ENCODE measurements at regions not wholly inside any gene's neighbourhood (a gene's known extent, or its start where the extent isn't known, plus 50 kb on each side); places are given as distances from the start of the nearest gene placed in this dataset.

- 82% methylated on average over 3 of the region's 3 CpGs for WGBS
- DNase-seq (ENCODE audit: low spot score), result no peak
- no peak overlapping the region for H3K27ac ChIP-seq (ENCODE audit: low read depth in 1 of 2, low read length in 2 of 2)
Measured at GRCh38 chr2:16404146-16404545, 261.5 kb downstream of the CYRIA start.

More at GRCh38 chr2:16404146-16404545, 261.5 kb downstream of the CYRIA start:
- Histone ChIP-seq H3K36me3 (ENCODE audit: control insufficient read depth in 4 of 4, insufficient read depth in 3 of 4, low read depth in 1 of 4, low read length in 3 of 4) (no peaks in the 10 kb centered on the region), H3K27me3 (ENCODE audit: control insufficient read depth in 4 of 4, insufficient read depth in 4 of 4, low read length in 3 of 4) (no peaks in the 10 kb centered on the region), H3K4me3 (ENCODE audit: low read depth in 1 of 3, low read length in 3 of 3) (no peak overlapping the region), H3K9me3 (ENCODE audit: control insufficient read depth in 4 of 4, low read length in 3 of 4) (no peaks in the 10 kb centered on the region), H3K9ac (ENCODE audit: low read depth in 1 of 2, low read length in 2 of 2) (no peak overlapping the region), H3K4me1 (ENCODE audit: control insufficient read depth in 4 of 4, insufficient read depth in 4 of 4, low read length in 3 of 4) (no peaks in the 10 kb centered on the region)
- TF ChIP-seq CTCF (IDR thresholded peaks at IDR 0.05; ENCODE audit: low read depth, low read length, missing input control) (no peak), GABPA (IDR thresholded peaks at IDR 0.05 in 1 of 2, conservative IDR thresholded peaks at IDR 0.05 in 1 of 2) (no peak), EGR1 (IDR thresholded peaks at IDR 0.05; ENCODE audit: low read depth in 2 of 2) (no peak), ZBTB33 (IDR thresholded peaks at IDR 0.05) (no peak), MAX (IDR thresholded peaks at IDR 0.05) (no peak), RAD21 (IDR thresholded peaks at IDR 0.05) (no peak), HNF4G (IDR thresholded peaks at IDR 0.05) (no peak), ATF3 (IDR thresholded peaks at IDR 0.05) (no peak), YY1 (IDR thresholded peaks at IDR 0.05) (no peak), HNF4A (conservative IDR thresholded peaks at IDR 0.05) (no peak), SP1 (IDR thresholded peaks at IDR 0.05) (no peak), FOXA2 (IDR thresholded peaks at IDR 0.05) (no peak), REST (IDR thresholded peaks at IDR 0.05) (no peak)
